Effector memory CD4-positive, alpha-beta T cell (primary cell): ENCODE measurements at regions not wholly inside any gene's neighbourhood (a gene's known extent, or its start where the extent isn't known, plus 50 kb on each side); places are given as distances from the start of the nearest gene placed in this dataset.
"Not testable (repeated sequence)": the region's sequence is repeated elsewhere in the genome, so short reads cannot be mapped to it uniquely, and the experiment has no call there.

Source experiments
- DNase-seq, 3 donors: peaks; one replicate each; pipeline ENCODE4 v3.0.0-alpha.2; 2020
- H3K27ac ChIP-seq: 2 replicates; pipeline ENCODE4 v1.7.0; 2013; ENCODE audit warnings: mild to moderate bottlenecking, low read length, moderate library complexity; ENCODE audit not compliant: insufficient read depth, poor library complexity, severe bottlenecking
- H3K27me3 ChIP-seq: replicated peaks from 2 replicates; pipeline ENCODE4 v1.7.0; 2013; ENCODE audit warnings: mild to moderate bottlenecking, low read length; ENCODE audit not compliant: insufficient read depth, control insufficient read depth, poor library complexity, severe bottlenecking
- H3K36me3 ChIP-seq: 2 replicates; pipeline ENCODE4 v1.7.0; 2013; ENCODE audit warnings: mild to moderate bottlenecking, low read length, moderate library complexity; ENCODE audit not compliant: control insufficient read depth, insufficient read depth
- H3K4me1 ChIP-seq: 2 replicates; pipeline ENCODE4 v1.7.0; 2013; ENCODE audit warnings: low read length, mild to moderate bottlenecking; ENCODE audit not compliant: control insufficient read depth, insufficient read depth, poor library complexity, severe bottlenecking
- H3K4me3 ChIP-seq: 2 replicates; pipeline ENCODE4 v1.7.0; 2013; ENCODE audit warnings: low read length, low read depth, mild to moderate bottlenecking; ENCODE audit not compliant: insufficient read depth, poor library complexity, severe bottlenecking
- H3K9me3 ChIP-seq: 2 replicates; pipeline ENCODE4 v1.7.0; 2013; ENCODE audit warnings: mild to moderate bottlenecking, low read length, moderate library complexity; ENCODE audit not compliant: control insufficient read depth

GRCh38 chr3:106448372-106448966, 579.7 kb upstream of the CBLB start:
- not testable (repeated sequence) for H3K9me3 ChIP-seq, H3K4me3 ChIP-seq, H3K36me3 ChIP-seq, H3K4me1 ChIP-seq, DNase-seq, H3K27me3 ChIP-seq, H3K27ac ChIP-seq

DNA sequence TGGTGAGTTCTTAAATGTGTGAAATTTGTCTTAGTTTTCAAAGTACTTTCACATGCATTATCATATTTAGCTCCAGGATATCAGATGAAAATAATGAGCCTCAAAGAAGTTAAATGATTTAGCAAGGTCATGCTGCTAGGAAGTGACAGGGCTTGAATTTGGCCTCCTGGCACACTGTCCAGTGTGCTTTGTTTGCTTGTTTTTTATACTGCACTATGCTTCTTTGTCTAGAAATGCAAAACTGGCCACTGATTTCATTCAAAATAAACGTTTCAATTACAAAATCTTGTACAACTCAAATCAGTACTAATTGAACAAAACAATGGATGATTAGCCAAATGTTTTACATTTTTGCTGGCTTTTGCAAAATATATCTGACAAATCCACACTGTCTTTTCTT, 583.3 kb upstream of the CBLB start:
- no peaks in the 10 kb centered on the region for H3K27me3 ChIP-seq
- no peaks in the 10 kb centered on the region for H3K4me1 ChIP-seq
- H3K36me3 ChIP-seq = no peaks in the 10 kb centered on the region
- no peak for DNase-seq
- H3K27ac ChIP-seq = no peak overlapping the region
- H3K9me3 ChIP-seq = no peaks in the 10 kb centered on the region
- H3K4me3 ChIP-seq = no peak overlapping the region

DNA sequence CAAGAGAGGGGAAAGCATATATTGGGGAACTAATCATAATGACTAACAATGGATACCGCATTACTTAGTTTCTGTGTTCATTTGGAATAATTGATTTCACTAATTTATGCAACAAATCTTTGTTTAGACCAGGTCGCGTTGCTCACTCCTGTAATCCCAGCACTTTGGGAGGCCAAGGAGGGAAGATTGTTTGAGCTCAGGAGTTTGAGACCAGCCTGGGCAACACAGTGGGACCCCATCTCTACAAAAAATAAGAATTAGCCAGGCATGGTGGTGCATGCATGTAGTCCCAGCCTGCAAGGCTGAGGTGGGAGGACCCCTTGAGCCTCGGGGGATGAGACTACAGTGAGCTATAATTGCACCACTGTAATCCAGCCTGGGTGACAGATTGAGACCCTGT, 585.7 kb upstream of the CBLB start:
- no peak for DNase-seq
- H3K4me1 ChIP-seq = no peaks in the 10 kb centered on the region

DNA sequence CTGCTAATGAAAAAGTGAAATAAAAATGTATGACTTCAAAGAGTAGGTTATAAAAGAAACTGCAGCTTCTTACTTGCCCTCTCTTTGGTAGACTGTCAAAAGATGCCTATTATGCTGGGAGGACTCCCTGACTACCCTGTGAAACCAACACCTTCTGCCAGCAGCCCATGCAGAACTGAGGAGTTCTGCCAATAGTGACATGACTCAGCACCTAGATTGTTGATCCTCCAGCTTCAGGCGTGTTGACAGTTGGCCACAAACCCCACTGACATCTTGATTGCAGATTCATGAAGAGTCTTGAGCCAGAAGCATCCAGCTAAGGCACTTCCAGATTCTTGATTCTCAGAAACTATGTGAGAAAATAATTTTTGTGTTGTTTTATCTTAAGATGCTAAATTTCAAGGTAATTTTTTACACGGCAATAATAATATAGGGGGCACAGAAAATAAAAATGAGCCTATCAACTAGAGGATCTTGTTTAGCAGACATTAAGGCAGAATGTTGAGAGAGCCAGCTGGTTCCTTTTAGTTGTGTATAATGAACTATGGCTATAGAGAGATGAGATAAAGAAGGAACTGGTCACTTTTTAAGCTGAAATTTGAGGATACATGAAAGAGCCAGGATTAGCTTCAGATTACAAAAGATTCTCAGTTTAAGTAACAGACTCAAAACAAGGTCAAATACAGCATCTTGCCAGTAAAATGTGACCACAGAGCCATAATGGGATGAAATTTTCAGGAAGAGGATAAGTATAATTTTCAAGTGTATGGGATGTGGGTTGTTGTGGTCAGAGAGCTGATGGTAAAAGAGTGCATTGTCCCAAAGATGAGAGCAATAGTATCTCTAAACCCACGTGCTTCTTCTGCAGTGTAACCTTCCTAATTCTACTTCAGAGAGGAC, 588.7 kb upstream of the CBLB start:
- no peak for DNase-seq
- Histone ChIP-seq H3K9me3 (no peaks in the 10 kb centered on the region), H3K4me1 (no peaks in the 10 kb centered on the region), H3K27me3 (no peaks in the 10 kb centered on the region), H3K27ac (no peak overlapping the region), H3K4me3 (no peak overlapping the region), H3K36me3 (no peaks in the 10 kb centered on the region)

More for the DNA sequence above, 585.7 kb upstream of the CBLB start:
- no peaks in the 10 kb centered on the region for H3K27me3 ChIP-seq
- H3K4me3 ChIP-seq = no peak overlapping the region
- no peaks in the 10 kb centered on the region for H3K36me3 ChIP-seq
- H3K27ac ChIP-seq = no peak overlapping the region
- no peaks in the 10 kb centered on the region for H3K9me3 ChIP-seq

DNA sequence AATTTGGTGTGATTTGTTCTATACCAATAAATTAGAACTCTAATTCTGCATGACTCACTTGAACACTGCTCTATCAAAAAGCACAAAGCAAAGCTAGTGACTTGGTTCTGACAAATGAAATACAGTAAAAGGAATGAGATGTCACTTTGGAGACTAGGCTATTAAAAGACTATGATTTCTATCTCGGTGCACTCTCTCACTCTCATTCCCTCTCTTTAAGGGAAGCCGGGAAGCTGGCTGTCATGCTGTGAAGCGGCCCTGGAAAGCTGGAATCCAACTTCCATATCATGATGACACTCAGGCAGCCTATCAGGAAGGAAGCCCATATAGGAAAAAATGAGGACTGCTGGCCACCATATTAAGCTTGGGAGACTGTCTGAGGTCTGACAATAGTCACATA, 590.1 kb upstream of the CBLB start:
- H3K4me3 ChIP-seq = no peak overlapping the region
- H3K9me3 ChIP-seq = no peaks in the 10 kb centered on the region
- no peaks in the 10 kb centered on the region for H3K36me3 ChIP-seq
- no peaks in the 10 kb centered on the region for H3K4me1 ChIP-seq
- DNase-seq = no peak
- no peak overlapping the region for H3K27ac ChIP-seq
- H3K27me3 ChIP-seq = no peaks in the 10 kb centered on the region

GRCh38 chr3:106466881-106467280, 598.1 kb upstream of the CBLB start:
- no peaks in the 10 kb centered on the region for H3K9me3 ChIP-seq
- H3K4me3 ChIP-seq = no peak overlapping the region
- no peaks in the 10 kb centered on the region for H3K36me3 ChIP-seq
- H3K27ac ChIP-seq = no peak overlapping the region
- no peak for DNase-seq
- no peaks in the 10 kb centered on the region for H3K4me1 ChIP-seq
- H3K27me3 ChIP-seq = no peaks in the 10 kb centered on the region

GRCh38 chr3:106473576-106474475, 605.0 kb upstream of the CBLB start:
- Histone ChIP-seq H3K4me1 (no peaks in the 10 kb centered on the region), H3K36me3 (no peaks in the 10 kb centered on the region), H3K4me3 (no peak overlapping the region), H3K27ac (no peak overlapping the region), H3K27me3 (no peaks in the 10 kb centered on the region), H3K9me3 (no peaks in the 10 kb centered on the region)
- DNase-seq = no peak

GRCh38 chr3:106482451-106482850, 613.6 kb upstream of the CBLB start:
- Histone ChIP-seq H3K4me1 (no peaks in the 10 kb centered on the region), H3K27me3 (no peaks in the 10 kb centered on the region), H3K9me3 (no peaks in the 10 kb centered on the region), H3K36me3 (no peaks in the 10 kb centered on the region), H3K4me3 (no peak overlapping the region), H3K27ac (no peak overlapping the region)
- no peak for DNase-seq

DNA sequence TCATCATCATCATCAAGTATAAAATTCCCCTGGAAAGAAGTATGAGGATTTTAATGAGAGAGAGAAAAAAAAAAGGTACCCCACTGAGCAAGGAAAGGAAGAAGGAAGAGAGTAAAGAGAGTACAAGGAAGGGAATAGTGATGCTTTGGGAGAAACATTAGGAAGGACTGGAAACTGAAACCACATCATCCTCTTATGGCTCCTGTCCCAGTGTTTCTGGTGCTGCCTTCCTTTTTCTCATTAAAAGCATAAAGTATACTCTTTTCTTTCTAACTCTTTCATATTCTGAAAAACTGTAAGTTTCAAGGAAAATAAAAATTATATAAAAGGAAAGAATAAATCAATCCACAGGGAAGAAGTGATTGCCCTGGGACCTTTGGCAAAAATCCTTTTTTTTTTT, 616.4 kb upstream of the CBLB start:
- Histone ChIP-seq H3K9me3 (no peaks in the 10 kb centered on the region), H3K4me3 (no peak overlapping the region), H3K27me3 (no peaks in the 10 kb centered on the region), H3K27ac (no peak overlapping the region), H3K36me3 (no peaks in the 10 kb centered on the region), H3K4me1 (no peaks in the 10 kb centered on the region)
- no peak for DNase-seq

DNA sequence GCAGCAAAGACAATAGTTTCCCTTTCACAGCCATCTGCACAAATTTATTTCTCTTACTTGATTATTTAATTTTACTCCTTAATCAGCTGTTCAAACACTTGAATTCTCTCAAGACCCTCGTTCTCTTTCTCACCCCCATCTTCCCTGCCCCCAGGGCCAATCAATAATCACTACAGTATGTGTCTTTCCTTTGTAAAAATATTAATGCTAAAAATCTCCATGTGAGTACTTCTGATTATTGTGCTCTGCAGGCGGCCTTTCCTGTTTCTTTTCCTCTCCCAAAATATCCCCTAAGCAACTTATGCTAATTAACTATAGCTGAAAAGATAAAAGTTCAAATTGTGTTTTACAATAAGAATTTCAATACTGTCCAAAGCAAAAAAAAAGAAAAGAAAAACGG, 617.0 kb upstream of the CBLB start:
- DNase-seq = no peak
- no peaks in the 10 kb centered on the region for H3K36me3 ChIP-seq
- H3K9me3 ChIP-seq = no peaks in the 10 kb centered on the region

More for the DNA sequence above, 617.0 kb upstream of the CBLB start:
- Histone ChIP-seq H3K4me1 (no peaks in the 10 kb centered on the region), H3K27ac (no peak overlapping the region), H3K27me3 (no peaks in the 10 kb centered on the region), H3K4me3 (no peak overlapping the region)
